Activated CD4-positive, alpha-beta T cell treated with anti-CD3 and anti-CD28 coated beads, Interleukin-2, amount 50 U/mL, for 1 hour (primary cell): ENCODE measurements at regions not wholly inside any gene's neighbourhood (a gene's known extent, or its start where the extent isn't known, plus 50 kb on each side); places are given as distances from the start of the nearest gene placed in this dataset.
"Not testable (repeated sequence)": the region's sequence is repeated elsewhere in the genome, so short reads cannot be mapped to it uniquely, and the experiment has no call there.

Source experiments
- DNase-seq: peaks from one replicate; pipeline ENCODE4 v3.0.0-alpha.2; 2020

- no peak for DNase-seq
These were observed 496.5 kb downstream of the TOX3 start for GRCh38 chr16:52050418-52050817.

GRCh38 chr16:52035436-52035835 is 511.5 kb downstream of the TOX3 start:
- no peak for DNase-seq

- DNase-seq: no peak
These were observed 512.1 kb downstream of the TOX3 start for GRCh38 chr16:52034830-52035229.

GRCh38 chr16:52033992-52034391 is 513.0 kb downstream of the TOX3 start:
- DNase-seq: no peak

- no peak for DNase-seq
These were observed 524.0 kb downstream of the TOX3 start for GRCh38 chr16:52022980-52023379.

GRCh38 chr16:52022177-52022576 is 524.8 kb downstream of the TOX3 start:
- DNase-seq: no peak

- DNase-seq: no peak
These were observed 530.6 kb downstream of the TOX3 start for GRCh38 chr16:52016387-52016786.

GRCh38 chr16:52005551-52005950 is 541.4 kb downstream of the TOX3 start:
- no peak for DNase-seq

GRCh38 chr16:52004343-52004742 is 542.6 kb downstream of the TOX3 start:
- no peak for DNase-seq

- DNase-seq: no peak
These were observed 544.9 kb downstream of the TOX3 start for GRCh38 chr16:52002026-52002425.

GRCh38 chr16:51996516-51996915 is 550.4 kb downstream of the TOX3 start:
- DNase-seq: no peak

GRCh38 chr16:51994597-51994996 is 552.3 kb downstream of the TOX3 start:
- no peak for DNase-seq

GRCh38 chr16:51989637-51990230 is 557.2 kb downstream of the TOX3 start:
- DNase-seq: no peak

GRCh38 chr16:51988977-51989376 is 558.0 kb downstream of the TOX3 start:
- DNase-seq: no peak

- no peak for DNase-seq
These were observed 559.4 kb downstream of the TOX3 start for GRCh38 chr16:51987519-51987918.

- no peak for DNase-seq
These were observed 560.2 kb downstream of the TOX3 start for GRCh38 chr16:51986717-51987116.

GRCh38 chr16:51986301-51986700 is 560.6 kb downstream of the TOX3 start:
- no peak for DNase-seq

GRCh38 chr16:51985126-51985525 is 561.8 kb downstream of the TOX3 start:
- no peak for DNase-seq

- DNase-seq: no peak
These were observed 562.5 kb downstream of the TOX3 start for GRCh38 chr16:51984395-51984794.

GRCh38 chr16:51982715-51983680 is 563.9 kb downstream of the TOX3 start:
- no peak for DNase-seq

- DNase-seq: no peak
These were observed 565.2 kb downstream of the TOX3 start for GRCh38 chr16:51981725-51982124.

- not testable (repeated sequence) for DNase-seq
These were observed 569.4 kb downstream of the TOX3 start for GRCh38 chr16:51977506-51977905.

GRCh38 chr16:51971184-51971583 is 575.8 kb downstream of the TOX3 start:
- DNase-seq: no peak

- no peak for DNase-seq
These were observed 578.2 kb downstream of the TOX3 start for GRCh38 chr16:51968749-51969148.
